Stimulated activated CD4-positive, alpha-beta T cell treated with anti-CD3 and anti-CD28 coated beads, Interleukin-4, amount 100 ng/mL, for 4 hours (primary cell): ENCODE measurements at regions not wholly inside any gene's neighbourhood (a gene's known extent, or its start where the extent isn't known, plus 50 kb on each side); places are given as distances from the start of the nearest gene placed in this dataset.

ENCODE experiments used
- DNase-seq, 2 experiments: peaks; one replicate each; pipeline ENCODE4 v3.0.0-alpha.2; 2020

GRCh38 chr3:34687671-34688070, 889.2 kb downstream of the PDCD6IP start:
- DNase-seq: no peak

GRCh38 chr3:34696831-34697230, 898.4 kb downstream of the PDCD6IP start:
- no peak for DNase-seq

GRCh38 chr3:34703053-34703452, 904.6 kb downstream of the PDCD6IP start:
- DNase-seq: no peak

- DNase-seq: no peak
Observed at GRCh38 chr3:34724916-34725499, 914.3 kb upstream of the ARPP21 start.

- no peak for DNase-seq
Observed at GRCh38 chr3:34725774-34726173, 913.6 kb upstream of the ARPP21 start.

GRCh38 chr3:34727700-34728099, 911.6 kb upstream of the ARPP21 start:
- DNase-seq: no peak

- no peak for DNase-seq
Observed at GRCh38 chr3:34742151-34742550, 897.2 kb upstream of the ARPP21 start.

- no peak for DNase-seq
Observed at GRCh38 chr3:34758630-34759261, 880.6 kb upstream of the ARPP21 start.

GRCh38 chr3:34777386-34777785, 861.9 kb upstream of the ARPP21 start:
- DNase-seq: no peak

- no peak for DNase-seq
Observed at GRCh38 chr3:34779092-34779491, 860.2 kb upstream of the ARPP21 start.

- no peak for DNase-seq
Observed at GRCh38 chr3:34780294-34780693, 859.0 kb upstream of the ARPP21 start.

GRCh38 chr3:34780973-34781372, 858.4 kb upstream of the ARPP21 start:
- DNase-seq: no peak

GRCh38 chr3:34782871-34783270, 856.5 kb upstream of the ARPP21 start:
- DNase-seq: no peak

- no peak for DNase-seq
Observed at GRCh38 chr3:34783876-34784275, 855.4 kb upstream of the ARPP21 start.

GRCh38 chr3:34793057-34793456, 846.3 kb upstream of the ARPP21 start:
- DNase-seq: no peak

- DNase-seq: no peak
Observed at GRCh38 chr3:34807611-34808010, 831.7 kb upstream of the ARPP21 start.

- no peak for DNase-seq
Observed at GRCh38 chr3:34808287-34808686, 831.0 kb upstream of the ARPP21 start.

- DNase-seq: no peak
Observed at GRCh38 chr3:34828847-34829246, 810.5 kb upstream of the ARPP21 start.

- DNase-seq: no peak
Observed at GRCh38 chr3:34832865-34833508, 806.3 kb upstream of the ARPP21 start.

GRCh38 chr3:34837848-34838741, 801.2 kb upstream of the ARPP21 start:
- no peak for DNase-seq

GRCh38 chr3:34842706-34843480, 796.4 kb upstream of the ARPP21 start:
- no peak for DNase-seq

GRCh38 chr3:34844323-34844620, 795.1 kb upstream of the ARPP21 start:
- no peak for DNase-seq

GRCh38 chr3:34851137-34851536, 788.2 kb upstream of the ARPP21 start:
- DNase-seq: no peak
